Smooth muscle cell (in vitro differentiated cells): ENCODE measurements at regions not wholly inside any gene's neighbourhood (a gene's known extent, or its start where the extent isn't known, plus 50 kb on each side); places are given as distances from the start of the nearest gene placed in this dataset.

Source experiments
- DNase-seq: peaks from one replicate; lab custom pipeline; 2025; ENCODE audit not compliant: unreplicated experiment; lab: John Stamatoyannopoulos, UW
- H2AFZ ChIP-seq: fragments of 200-600 bp; sonication (generic); 2 replicates; pipeline ENCODE4 v1.6.0; 2016; ENCODE audit warnings: antibody characterized with exemption, low read depth, mild to moderate bottlenecking
- H3F3A ChIP-seq: fragments of 200-600 bp; sonication (generic); 2 replicates; pipeline ENCODE4 v1.6.0; 2017; ENCODE audit warnings: antibody characterized with exemption, low read depth
- H3K27ac ChIP-seq: fragments of 200-600 bp; sonication (generic); 2 replicates; pipeline ENCODE4 v1.5.1; 2016; ENCODE audit warnings: low read depth, mild to moderate bottlenecking
- H3K27me3 ChIP-seq: fragments of 200-600 bp; sonication (generic); 2 replicates; pipeline ENCODE4 v1.6.1; 2016; ENCODE audit warnings: low read depth, mild to moderate bottlenecking
- H3K36me3 ChIP-seq: fragments of 200-600 bp; sonication (generic); 2 replicates; pipeline ENCODE4 v1.5.1; 2016; ENCODE audit warnings: low read depth
- H3K4me1 ChIP-seq: fragments of 200-600 bp; sonication (generic); 2 replicates; pipeline ENCODE4 v1.5.1; 2016; ENCODE audit warnings: low read depth
- H3K4me2 ChIP-seq: fragments of 200-600 bp; sonication (generic); 2 replicates; pipeline ENCODE4 v1.6.0; 2016; ENCODE audit warnings: mild to moderate bottlenecking
- H3K4me3 ChIP-seq: fragments of 200-600 bp; sonication (generic); 2 replicates; pipeline ENCODE4 v1.5.1; 2016; ENCODE audit warnings: mild to moderate bottlenecking
- H3K79me2 ChIP-seq: fragments of 200-600 bp; sonication (generic); 2 replicates; pipeline ENCODE4 v1.6.0; 2016; ENCODE audit warnings: low read depth, mild to moderate bottlenecking
- H3K9ac ChIP-seq: fragments of 200-600 bp; sonication (generic); 2 replicates; pipeline ENCODE4 v1.6.0; 2016; ENCODE audit warnings: low read depth
- H3K9me3 ChIP-seq: fragments of 200-600 bp; sonication (generic); replicated peaks from 2 replicates; pipeline ENCODE4 v1.5.1; 2016; ENCODE audit warnings: low read depth
- H4K20me1 ChIP-seq: fragments of 200-600 bp; sonication (generic); 2 replicates; pipeline ENCODE4 v1.6.0; 2016; ENCODE audit warnings: low read depth
- whole genome bisulfite sequencing: methylation state at CpG from one replicate; pipeline ENCODE4 v1.1.7; 2016; ENCODE audit warnings: low lambda C conversion rate; 5-methylcytosine and 5-hydroxymethylcytosine counted together
- TF ChIP-seq, protein P1 (sequence below): fragments of 200-600 bp; sonication (generic); IDR thresholded peaks from 2 replicates; pipeline ENCODE4 v1.5.1; 2017; ENCODE audit warnings: borderline replicate concordance, mild to moderate bottlenecking, antibody characterized with exemption; ENCODE audit not compliant: insufficient read depth, poor library complexity, severe bottlenecking

GRCh38 chr10:88161070-88161469 lies 297.6 kb downstream of the PTEN start:
- H3K4me1 ChIP-seq = no peaks in the 10 kb centered on the region
- DNase-seq = no peak
- no peaks in the 10 kb centered on the region for H4K20me1 ChIP-seq
- H3K36me3 ChIP-seq = no peaks in the 10 kb centered on the region
- H3K4me2 ChIP-seq = no peak overlapping the region
- H3K4me3 ChIP-seq = no peak overlapping the region
- no peaks in the 10 kb centered on the region for H3K79me2 ChIP-seq
- H2AFZ ChIP-seq = no peak overlapping the region
- H3K9me3 ChIP-seq = no peaks in the 10 kb centered on the region
- TF ChIP-seq, protein P1, sequence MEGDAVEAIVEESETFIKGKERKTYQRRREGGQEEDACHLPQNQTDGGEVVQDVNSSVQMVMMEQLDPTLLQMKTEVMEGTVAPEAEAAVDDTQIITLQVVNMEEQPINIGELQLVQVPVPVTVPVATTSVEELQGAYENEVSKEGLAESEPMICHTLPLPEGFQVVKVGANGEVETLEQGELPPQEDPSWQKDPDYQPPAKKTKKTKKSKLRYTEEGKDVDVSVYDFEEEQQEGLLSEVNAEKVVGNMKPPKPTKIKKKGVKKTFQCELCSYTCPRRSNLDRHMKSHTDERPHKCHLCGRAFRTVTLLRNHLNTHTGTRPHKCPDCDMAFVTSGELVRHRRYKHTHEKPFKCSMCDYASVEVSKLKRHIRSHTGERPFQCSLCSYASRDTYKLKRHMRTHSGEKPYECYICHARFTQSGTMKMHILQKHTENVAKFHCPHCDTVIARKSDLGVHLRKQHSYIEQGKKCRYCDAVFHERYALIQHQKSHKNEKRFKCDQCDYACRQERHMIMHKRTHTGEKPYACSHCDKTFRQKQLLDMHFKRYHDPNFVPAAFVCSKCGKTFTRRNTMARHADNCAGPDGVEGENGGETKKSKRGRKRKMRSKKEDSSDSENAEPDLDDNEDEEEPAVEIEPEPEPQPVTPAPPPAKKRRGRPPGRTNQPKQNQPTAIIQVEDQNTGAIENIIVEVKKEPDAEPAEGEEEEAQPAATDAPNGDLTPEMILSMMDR = no peak
- no peak overlapping the region for H3K27ac ChIP-seq
- H3K27me3 ChIP-seq = no peaks in the 10 kb centered on the region
- H3F3A ChIP-seq = peaks cover 22% of the 10 kb centered on the region
- no peak overlapping the region for H3K9ac ChIP-seq

GRCh38 chr10:88161756-88162155 lies 298.3 kb downstream of the PTEN start:
- Histone ChIP-seq H3K79me2 (no peaks in the 10 kb centered on the region), H3K27ac (no peak overlapping the region), H3K4me1 (no peaks in the 10 kb centered on the region), H3K4me3 (no peak overlapping the region), H3K9ac (no peak overlapping the region), H3K27me3 (no peaks in the 10 kb centered on the region), H4K20me1 (no peaks in the 10 kb centered on the region), H3K9me3 (no peaks in the 10 kb centered on the region), H3K36me3 (no peaks in the 10 kb centered on the region), H3F3A (peaks cover 22% of the 10 kb centered on the region), H3K4me2 (no peak overlapping the region), H2AFZ (no peak overlapping the region)
- no peak for DNase-seq
- 89% methylated on average over 1 of the region's 1 CpG for WGBS
- TF ChIP-seq, protein P1 = no peak

- Histone ChIP-seq H3K4me1 (no peaks in the 10 kb centered on the region), H2AFZ (no peak overlapping the region)
Observed at GRCh38 chr10:88162852-88163251, 299.4 kb downstream of the PTEN start.

DNA sequence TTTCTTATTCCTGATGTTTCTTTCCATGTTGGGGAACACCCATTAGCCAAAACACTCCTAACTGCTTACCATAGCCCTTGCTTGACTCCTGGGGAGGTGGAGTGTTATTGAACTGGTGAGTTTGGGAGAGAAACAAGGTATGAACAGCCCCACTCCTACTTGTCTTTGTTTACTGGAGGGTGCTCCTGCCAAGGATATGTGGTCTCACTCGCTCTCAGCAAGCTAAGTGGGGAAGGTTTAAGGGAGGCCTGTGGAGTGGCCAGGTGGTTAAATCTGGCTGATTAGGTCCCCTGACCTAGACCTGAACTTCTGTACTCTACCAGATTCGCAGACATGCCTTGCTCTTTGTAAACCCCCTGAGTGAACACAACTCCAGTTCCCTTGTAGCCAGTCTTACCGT lies 300.1 kb downstream of the PTEN start:
- Histone ChIP-seq H3K36me3 (no peaks in the 10 kb centered on the region), H3K4me2 (no peak overlapping the region), H2AFZ (no peak overlapping the region), H3K4me3 (no peak overlapping the region), H3K27me3 (no peaks in the 10 kb centered on the region), H3K27ac (no peak overlapping the region), H3K9ac (no peak overlapping the region), H3K9me3 (no peaks in the 10 kb centered on the region), H3K79me2 (no peaks in the 10 kb centered on the region), H4K20me1 (no peaks in the 10 kb centered on the region), H3K4me1 (no peaks in the 10 kb centered on the region), H3F3A (peaks cover 11% of the 10 kb centered on the region)
- TF ChIP-seq, protein P1 = no peak
- no peak for DNase-seq
- WGBS = 95% methylated on average over 3 of the region's 3 CpGs

More at GRCh38 chr10:88162852-88163251, 299.4 kb downstream of the PTEN start:
- DNase-seq = no peak
- Histone ChIP-seq H3F3A (peaks cover 17% of the 10 kb centered on the region), H4K20me1 (no peaks in the 10 kb centered on the region), H3K9ac (no peak overlapping the region), H3K27ac (no peak overlapping the region), H3K27me3 (no peaks in the 10 kb centered on the region), H3K9me3 (no peaks in the 10 kb centered on the region), H3K4me2 (no peak overlapping the region), H3K36me3 (no peaks in the 10 kb centered on the region), H3K79me2 (no peaks in the 10 kb centered on the region), H3K4me3 (no peak overlapping the region)
- TF ChIP-seq, protein P1 = no peak
- WGBS = 90% methylated on average over 1 of the region's 1 CpG
